Kidney (tissue), 13 donors: ENCODE measurements at regions not wholly inside any gene's neighbourhood (a gene's known extent, or its start where the extent isn't known, plus 50 kb on each side); places are given as distances from the start of the nearest gene placed in this dataset.

ENCODE experiments used
- DNase-seq, 5 donors: peaks; one replicate each; pipeline ENCODE4 v3.0.0-alpha.2; 2013 to 2020
- FAIRE-seq: peaks from 2 replicates; lab custom pipeline; 2012; peaks lifted over from hg19 to GRCh38; lab: Jason Lieb, UNC
- H3K27ac ChIP-seq, 2 donors: one replicate each; pipeline ENCODE4 v1.7.0; 2013; ENCODE audit warnings: low read depth in 2 of 2, low read length in 2 of 2, inconsistent platforms in 1 of 2
- H3K27me3 ChIP-seq: one replicate; pipeline ENCODE4 v1.7.1; 2013; ENCODE audit warnings: low read length, inconsistent platforms; ENCODE audit not compliant: control insufficient read depth, insufficient read depth
- H3K36me3 ChIP-seq, 3 donors: one replicate each; pipeline versions ENCODE4 v1.7.0 to v1.7.1; 2013; ENCODE audit warnings: low read length in 3 of 3, control low read depth in 1 of 3, inconsistent platforms in 1 of 3; ENCODE audit not compliant: insufficient read depth in 3 of 3, control insufficient read depth in 2 of 3
- H3K4me1 ChIP-seq, 3 donors: one replicate each; pipeline versions ENCODE4 v1.7.0 to v1.7.1; 2013; ENCODE audit warnings: low read length in 3 of 3, inconsistent platforms in 1 of 3, low read depth in 1 of 3; ENCODE audit not compliant: control insufficient read depth in 2 of 3, insufficient read depth in 2 of 3
- H3K4me3 ChIP-seq, 3 donors: one replicate each; pipeline versions ENCODE4 v1.7.0 to v1.8.1; 2013; ENCODE audit warnings: low read length in 3 of 3, control low read depth in 1 of 3, inconsistent platforms in 1 of 3
- H3K9ac ChIP-seq, 3 donors: one replicate each; pipeline versions ENCODE4 v1.7.0 to v1.7.1; 2013; ENCODE audit warnings: low read length in 3 of 3, control low read depth in 1 of 3, inconsistent platforms in 1 of 3
- H3K9me3 ChIP-seq, 3 donors: one replicate each; pipeline versions ENCODE4 v1.7.0 to v1.7.1; 2013; ENCODE audit warnings: low read length in 3 of 3, control low read depth in 1 of 3, inconsistent platforms in 1 of 3; ENCODE audit not compliant: control insufficient read depth in 2 of 3, insufficient read depth in 1 of 3
- CTCF ChIP-seq: IDR thresholded peaks from 3 replicates; pipeline ENCODE4 v1.5.1; 2012; ENCODE audit warnings: mild to moderate bottlenecking, moderate library complexity, borderline replicate concordance; ENCODE audit not compliant: insufficient read depth; ENCODE audit errors: extremely low read depth
- intact Hi-C: fragments of 100-400 bp; cut with DNase I; formaldehyde crosslinking; loops from one replicate; pipeline ENCODE4 v1.11.1; 2022
- donor health status: control.
- donor health status: control.
- donor health status: control.
- donor health status: control.
- donor health status: control.
- donor health status: DM: yes; HTN: yes; CAD: no.
- donor health status: Normal renal cell carcinoma (clear cell type).

DNA sequence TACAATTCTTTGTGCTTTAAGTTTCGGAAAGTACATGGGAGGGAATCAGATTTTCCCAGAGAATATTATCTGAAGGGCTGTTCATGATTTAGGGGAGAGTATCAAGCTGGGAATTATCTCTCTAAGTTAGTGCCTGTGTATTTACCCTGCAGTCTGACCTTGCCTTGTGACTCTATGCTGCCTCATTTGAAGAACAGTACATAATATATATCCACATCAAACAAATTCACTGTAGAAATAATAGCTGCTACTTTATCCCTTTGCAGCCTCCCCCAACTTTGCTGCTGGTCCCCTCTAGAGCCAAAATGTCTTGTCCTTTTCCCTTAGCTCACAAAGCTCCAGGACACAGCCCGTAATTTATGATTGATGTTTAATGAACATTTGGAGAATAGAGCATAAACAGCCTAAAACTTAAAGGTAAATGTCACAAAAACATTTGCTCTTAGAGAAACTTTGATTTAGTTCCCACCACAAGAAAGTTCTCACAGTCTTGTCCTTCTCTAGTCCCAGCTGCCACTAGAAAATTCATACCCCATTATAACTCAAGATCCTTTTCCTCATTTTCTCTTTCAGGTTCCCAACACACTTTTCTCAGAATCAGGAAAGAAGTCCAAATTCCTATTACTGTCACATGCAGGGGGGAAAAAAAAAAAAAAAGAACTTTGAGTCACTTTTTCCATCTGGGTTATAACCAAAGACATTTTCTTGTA lies 1009.6 kb downstream of the FLRT2 start:
- intact Hi-C loops = no loop called here
- no peak for TF ChIP-seq CTCF
- Histone ChIP-seq H3K9me3 (no peaks in the 10 kb centered on the region), H3K36me3 (no peaks in the 10 kb centered on the region), H3K4me3 (no peak overlapping the region), H3K27ac (no peak overlapping the region), H3K4me1 (no peaks in the 10 kb centered on the region), H3K9ac (no peak overlapping the region), H3K27me3 (no peaks in the 10 kb centered on the region)
- FAIRE-seq (no peak), DNase-seq (peak in 3 of 5 donors; percentile 36 to 92 (median 77))

- no peak overlapping the region for H3K4me3 ChIP-seq
- no peaks in the 10 kb centered on the region for H3K27me3 ChIP-seq
- FAIRE-seq (no peak), DNase-seq (no peak)
- no peak for TF ChIP-seq CTCF
- H3K9me3 ChIP-seq = no peaks in the 10 kb centered on the region
- no peaks in the 10 kb centered on the region for H3K4me1 ChIP-seq
- intact Hi-C loops = no loop called here
- H3K27ac ChIP-seq = no peak overlapping the region
- H3K36me3 ChIP-seq = no peaks in the 10 kb centered on the region
- H3K9ac ChIP-seq = no peak overlapping the region
Observed at GRCh38 chr14:86533834-86534233, 1003.9 kb downstream of the FLRT2 start.

DNA sequence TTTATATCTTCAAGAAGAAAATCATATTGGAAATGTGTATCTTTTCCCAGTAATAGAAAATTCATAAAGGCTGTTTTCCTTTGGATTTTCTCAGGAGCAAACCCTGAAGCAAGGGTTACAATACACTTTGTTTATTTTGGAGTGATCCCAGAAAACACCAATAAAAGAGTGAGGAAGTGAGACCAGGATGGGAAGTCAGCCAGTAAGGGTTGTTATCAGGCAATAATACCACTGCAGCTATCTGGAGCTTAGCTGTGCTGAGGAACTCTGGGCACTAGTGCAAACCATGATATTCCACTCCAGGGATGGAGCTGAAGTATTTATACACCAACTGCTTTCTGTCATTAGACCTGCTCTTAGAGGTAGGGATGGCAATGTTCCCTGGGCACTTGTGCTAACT lies 1002.3 kb downstream of the FLRT2 start:
- no peak overlapping the region for H3K4me3 ChIP-seq
- DNase-seq = no peak
- no peak for TF ChIP-seq CTCF
- no peaks in the 10 kb centered on the region for H3K4me1 ChIP-seq
- no peak overlapping the region for H3K9ac ChIP-seq
- no peaks in the 10 kb centered on the region for H3K27me3 ChIP-seq
- H3K9me3 ChIP-seq = no peaks in the 10 kb centered on the region
- no peaks in the 10 kb centered on the region for H3K36me3 ChIP-seq
- no peak for FAIRE-seq
- no peak overlapping the region for H3K27ac ChIP-seq
- intact Hi-C loops = no loop called here

DNA sequence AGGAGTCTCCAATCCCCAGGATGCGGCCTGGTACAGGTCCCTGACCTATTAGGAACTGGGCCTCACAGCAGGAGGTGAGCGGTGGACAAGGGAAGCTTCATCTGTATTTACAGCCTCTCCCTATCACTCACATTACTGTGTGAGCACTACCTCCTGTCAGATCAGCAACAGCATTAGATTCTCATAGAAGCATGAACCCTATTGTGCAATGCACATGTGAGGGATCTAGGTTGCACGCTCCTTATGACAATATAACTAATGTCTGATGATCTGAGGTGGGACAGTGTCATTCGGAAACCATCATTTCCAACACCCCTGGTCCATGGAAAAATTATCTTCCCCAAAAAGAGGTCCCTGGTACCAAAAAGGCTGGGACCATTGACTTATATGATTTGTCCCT lies 1000.5 kb downstream of the FLRT2 start:
- Histone ChIP-seq H3K9me3 (no peaks in the 10 kb centered on the region), H3K4me1 (no peaks in the 10 kb centered on the region), H3K9ac (no peak overlapping the region), H3K27ac (no peak overlapping the region), H3K27me3 (no peaks in the 10 kb centered on the region), H3K36me3 (no peaks in the 10 kb centered on the region), H3K4me3 (no peak overlapping the region)
- no peak for TF ChIP-seq CTCF
- intact Hi-C loops = no loop called here
- FAIRE-seq (no peak), DNase-seq (no peak)
